Neural progenitor cell (in vitro differentiated cells): ENCODE measurements at regions not wholly inside any gene's neighbourhood (a gene's known extent, or its start where the extent isn't known, plus 50 kb on each side); places are given as distances from the start of the nearest gene placed in this dataset.

Experiments
- CTCF ChIP-seq: fragments of 200-600 bp; sonication (generic); IDR thresholded peaks from 2 replicates; pipeline ENCODE4 v1.5.1; 2017; ENCODE audit warnings: antibody characterized with exemption, mild to moderate bottlenecking
- EZH2phosphoT487 ChIP-seq: fragments of 200-600 bp; sonication (generic); IDR thresholded peaks from 2 replicates; pipeline ENCODE4 v1.6.1; 2017; ENCODE audit warnings: antibody characterized with exemption

- no peak for TF ChIP-seq EZH2phosphoT487
- no peak for TF ChIP-seq CTCF
Observed at GRCh38 chr2:18065249-18065648, 186.8 kb downstream of the KCNS3 start.
